ENCODE measurements at regions not wholly inside any gene's neighbourhood (a gene's known extent, or its start where the extent isn't known, plus 50 kb on each side); places are given as distances from the start of the nearest gene placed in this dataset.

GRCh38 chr2:181143790-181144300 is 163.4 kb downstream of the UBE2E3 start:
- H3K9me3 ChIP-seq (ENCODE audit: control insufficient read depth, insufficient read depth, low read length): peaks cover 4% of the 10 kb centered on the region; the same call in 1 of the 2 replicates
- H3K27me3 ChIP-seq (ENCODE audit: control insufficient read depth, insufficient read depth, low read length): no peaks in the 10 kb centered on the region
- POLR2A ChIA-PET: no interaction called here
- H3K27ac ChIP-seq (ENCODE audit: low read depth, low read length): no peak overlapping the region
- no peak for TF ChIP-seq CTCF (IDR thresholded peaks at IDR 0.05; ENCODE audit: low read depth, low read length)
- CTCF ChIA-PET: no interaction called here
- H3K4me3 ChIP-seq (ENCODE audit: low read depth, low read length): no peak overlapping the region
- DNase-seq (ENCODE audit: low read depth, low spot score): no peak

- no peak overlapping the region for H3K4me3 ChIP-seq (ENCODE audit: low read depth, low read length)
- CTCF ChIA-PET: interaction anchor here (2.0 kb wide), 1 partner anchor 41 kb away, joined by 9 read pairs; no protein-coding TSS in a partner anchor
These were observed 165.2 kb downstream of the UBE2E3 start for GRCh38 chr2:181145645-181146044.

GRCh38 chr2:181146171-181146570 is 165.8 kb downstream of the UBE2E3 start:
- H3K27me3 ChIP-seq (ENCODE audit: control insufficient read depth, insufficient read depth, low read length): no peaks in the 10 kb centered on the region
- DNase-seq (ENCODE audit: low read depth, low spot score): no peak
- no peak overlapping the region for H3K27ac ChIP-seq (ENCODE audit: low read depth, low read length)
- ChIA-PET CTCF (interaction anchor here (2.0 kb wide), 1 partner anchor 41 kb away, joined by 9 read pairs; no protein-coding TSS in a partner anchor), POLR2A (no interaction called here)
- TF ChIP-seq CTCF (IDR thresholded peaks at IDR 0.05; ENCODE audit: low read depth, low read length): no peak
- H3K4me3 ChIP-seq (ENCODE audit: low read depth, low read length): no peak overlapping the region
- H3K9me3 ChIP-seq (ENCODE audit: control insufficient read depth, insufficient read depth, low read length): peaks cover 4% of the 10 kb centered on the region; the same call in 1 of the 2 replicates

More at GRCh38 chr2:181145645-181146044, 165.2 kb downstream of the UBE2E3 start:
- no peak for TF ChIP-seq CTCF (IDR thresholded peaks at IDR 0.05; ENCODE audit: low read depth, low read length)
- POLR2A ChIA-PET: no interaction called here
- DNase-seq (ENCODE audit: low read depth, low spot score): no peak
- H3K27me3 ChIP-seq (ENCODE audit: control insufficient read depth, insufficient read depth, low read length): no peaks in the 10 kb centered on the region
- peaks cover 4% of the 10 kb centered on the region; the same call in 1 of the 2 replicates for H3K9me3 ChIP-seq (ENCODE audit: control insufficient read depth, insufficient read depth, low read length)
- H3K27ac ChIP-seq (ENCODE audit: low read depth, low read length): no peak overlapping the region

GRCh38 chr2:181149056-181149455 is 168.7 kb downstream of the UBE2E3 start:
- Histone ChIP-seq H3K9me3 (ENCODE audit: control insufficient read depth, insufficient read depth, low read length) (peaks cover 4% of the 10 kb centered on the region; the same call in 1 of the 2 replicates), H3K27me3 (ENCODE audit: control insufficient read depth, insufficient read depth, low read length) (no peaks in the 10 kb centered on the region), H3K4me3 (ENCODE audit: low read depth, low read length) (no peak overlapping the region), H3K27ac (ENCODE audit: low read depth, low read length) (no peak overlapping the region)
- DNase-seq (ENCODE audit: low read depth, low spot score): no peak
- ChIA-PET CTCF (no interaction called here), POLR2A (no interaction called here)
- TF ChIP-seq CTCF (IDR thresholded peaks at IDR 0.05; ENCODE audit: low read depth, low read length): no peak

- H3K9me3 ChIP-seq (ENCODE audit: control insufficient read depth, insufficient read depth, low read length): no peaks in the 10 kb centered on the region
- DNase-seq (ENCODE audit: low read depth, low spot score): no peak
- H3K27ac ChIP-seq (ENCODE audit: low read depth, low read length): no peak overlapping the region
- TF ChIP-seq CTCF (IDR thresholded peaks at IDR 0.05; ENCODE audit: low read depth, low read length): no peak
- POLR2A ChIA-PET: no interaction called here
- no peaks in the 10 kb centered on the region for H3K27me3 ChIP-seq (ENCODE audit: control insufficient read depth, insufficient read depth, low read length)
- no peak overlapping the region for H3K4me3 ChIP-seq (ENCODE audit: low read depth, low read length)
- CTCF ChIA-PET: interaction anchor here (1.2 kb wide), 2 partner anchors 47 to 564 kb away, joined by 3 to 7 read pairs; no protein-coding TSS in a partner anchor
These were observed 171.8 kb downstream of the UBE2E3 start for GRCh38 chr2:181152226-181152625.
